GM23338 (cell line): ENCODE measurements at regions not wholly inside any gene's neighbourhood (a gene's known extent, or its start where the extent isn't known, plus 50 kb on each side); places are given as distances from the start of the nearest gene placed in this dataset.
A peak's percentile ranks its signal among the peaks of the same experiment; 100 is the strongest.

ENCODE experiments used
- ATAC-seq: fragments of 200-7000 bp; cut with Tn5 transposase; 3 replicates; pipeline ENCODE4 v1.9.1; 2020
- DNase-seq: peaks from one replicate; pipeline ENCODE4 v3.0.0-alpha.2; 2015; ENCODE audit warnings: low spot score
- H2AFZ ChIP-seq: fragments of 200-600 bp; sonication (generic); 2 replicates; pipeline ENCODE4 v1.8.0; 2016; ENCODE audit warnings: antibody characterized with exemption, mild to moderate bottlenecking, moderate library complexity
- H3F3A ChIP-seq: fragments of 200-600 bp; sonication (generic); replicated peaks from 2 replicates; pipeline ENCODE4 v1.8.0; 2017; ENCODE audit warnings: antibody characterized with exemption, mixed run types, low read depth
- H3K27ac ChIP-seq: fragments of 200-600 bp; sonication (generic); 2 replicates; pipeline ENCODE4 v1.6.1; 2016; ENCODE audit warnings: low read depth
- H3K27me3 ChIP-seq: fragments of 200-600 bp; sonication (generic); 2 replicates; pipeline ENCODE4 v1.8.0; 2016; ENCODE audit warnings: mild to moderate bottlenecking, mixed run types, moderate library complexity; ENCODE audit not compliant: insufficient read depth
- H3K36me3 ChIP-seq: fragments of 200-600 bp; sonication (generic); 2 replicates; pipeline ENCODE4 v1.8.0; 2016; ENCODE audit warnings: mild to moderate bottlenecking; ENCODE audit not compliant: insufficient read depth
- H3K4me1 ChIP-seq: fragments of 200-600 bp; sonication (generic); 2 replicates; pipeline ENCODE4 v1.8.0; 2016; ENCODE audit warnings: mild to moderate bottlenecking, moderate library complexity; ENCODE audit not compliant: insufficient read depth
- H3K4me2 ChIP-seq: fragments of 200-600 bp; sonication (generic); 2 replicates; pipeline ENCODE4 v1.7.1; 2017; ENCODE audit warnings: mixed run types
- H3K4me3 ChIP-seq: fragments of 200-600 bp; sonication (generic); 2 replicates; pipeline ENCODE4 v1.6.1; 2016; ENCODE audit warnings: mixed run types
- H3K79me2 ChIP-seq: fragments of 200-600 bp; sonication (generic); replicated peaks from 2 replicates; pipeline ENCODE4 v1.8.0; 2017; ENCODE audit warnings: mild to moderate bottlenecking; ENCODE audit not compliant: insufficient read depth
- H3K9me2 ChIP-seq: fragments of 200-600 bp; sonication (generic); 2 replicates; pipeline ENCODE4 v1.8.0; 2017; ENCODE audit not compliant: insufficient read depth
- H4K20me1 ChIP-seq: fragments of 200-600 bp; sonication (generic); replicated peaks from 2 replicates; pipeline ENCODE4 v1.8.0; 2017; ENCODE audit warnings: mild to moderate bottlenecking; ENCODE audit not compliant: insufficient read depth
- H3K27ac Mint-ChIP-seq: 2 replicates; pipeline ENCODE4 v1.8.0; 2020; ENCODE audit warnings: inconsistent platforms, mild to moderate bottlenecking, moderate library complexity, mixed read lengths
- H3K27me3 Mint-ChIP-seq: 3 replicates; pipeline ENCODE4 v1.8.0; 2022; ENCODE audit warnings: low read depth, mild to moderate bottlenecking, moderate library complexity, mixed read lengths, inconsistent platforms; ENCODE audit not compliant: insufficient read depth, poor library complexity
- H3K36me3 Mint-ChIP-seq: 3 replicates; pipeline ENCODE4 v1.8.0; 2021; ENCODE audit warnings: low read depth, mild to moderate bottlenecking, inconsistent platforms, moderate library complexity, mixed read lengths
- H3K4me1 Mint-ChIP-seq: 3 replicates; pipeline ENCODE4 v1.8.0; 2020; ENCODE audit warnings: mild to moderate bottlenecking, inconsistent platforms, mixed read lengths
- H3K4me3 Mint-ChIP-seq: 3 replicates; pipeline ENCODE4 v1.8.0; 2021; ENCODE audit warnings: moderate library complexity, mild to moderate bottlenecking, inconsistent platforms, mixed read lengths
- H3K9me3 Mint-ChIP-seq: 3 replicates; pipeline ENCODE4 v1.8.0; 2020; ENCODE audit warnings: moderate library complexity, mild to moderate bottlenecking, inconsistent platforms, mixed read lengths
- EZH2 ChIP-seq: fragments of 200-600 bp; sonication (generic); IDR thresholded peaks from one replicate; pipeline ENCODE4 v1.8.0; 2017; ENCODE audit warnings: antibody characterized with exemption, mild to moderate bottlenecking, low read depth; ENCODE audit not compliant: unreplicated experiment
- NANOG ChIP-seq: IDR thresholded peaks from 2 replicates; pipeline ENCODE4 v1.6.1; 2016; ENCODE audit warnings: antibody characterized with exemption, borderline replicate concordance
- POLR2AphosphoS5 ChIP-seq: IDR thresholded peaks from 2 replicates; pipeline ENCODE4 v1.6.1; 2016; ENCODE audit warnings: antibody characterized with exemption, low read depth
- ZNF331 ChIP-seq: fragments of 250-450 bp; sonication (Bioruptor Pico); IDR thresholded peaks from 2 replicates; pipeline ENCODE4 v1.5.0; 2020; ENCODE audit warnings: low read depth, mild to moderate bottlenecking, moderate library complexity
- TF ChIP-seq, protein P1 (sequence below): IDR thresholded peaks from one replicate; pipeline ENCODE4 v1.6.1; 2018; ENCODE audit warnings: antibody characterized with exemption; ENCODE audit not compliant: unreplicated experiment
- TF ChIP-seq, protein P2 (sequence below), 2 experiments: fragments of 200-600 bp in 1 of 2; sonication (generic) in 1 of 2; conservative IDR thresholded peaks; 2 replicates each; pipeline versions ENCODE4 v1.5.1 to v1.6.1; 2016 to 2017; ENCODE audit warnings: antibody characterized with exemption in 2 of 2, low read depth in 2 of 2, mild to moderate bottlenecking in 2 of 2, moderate library complexity in 1 of 2

DNA sequence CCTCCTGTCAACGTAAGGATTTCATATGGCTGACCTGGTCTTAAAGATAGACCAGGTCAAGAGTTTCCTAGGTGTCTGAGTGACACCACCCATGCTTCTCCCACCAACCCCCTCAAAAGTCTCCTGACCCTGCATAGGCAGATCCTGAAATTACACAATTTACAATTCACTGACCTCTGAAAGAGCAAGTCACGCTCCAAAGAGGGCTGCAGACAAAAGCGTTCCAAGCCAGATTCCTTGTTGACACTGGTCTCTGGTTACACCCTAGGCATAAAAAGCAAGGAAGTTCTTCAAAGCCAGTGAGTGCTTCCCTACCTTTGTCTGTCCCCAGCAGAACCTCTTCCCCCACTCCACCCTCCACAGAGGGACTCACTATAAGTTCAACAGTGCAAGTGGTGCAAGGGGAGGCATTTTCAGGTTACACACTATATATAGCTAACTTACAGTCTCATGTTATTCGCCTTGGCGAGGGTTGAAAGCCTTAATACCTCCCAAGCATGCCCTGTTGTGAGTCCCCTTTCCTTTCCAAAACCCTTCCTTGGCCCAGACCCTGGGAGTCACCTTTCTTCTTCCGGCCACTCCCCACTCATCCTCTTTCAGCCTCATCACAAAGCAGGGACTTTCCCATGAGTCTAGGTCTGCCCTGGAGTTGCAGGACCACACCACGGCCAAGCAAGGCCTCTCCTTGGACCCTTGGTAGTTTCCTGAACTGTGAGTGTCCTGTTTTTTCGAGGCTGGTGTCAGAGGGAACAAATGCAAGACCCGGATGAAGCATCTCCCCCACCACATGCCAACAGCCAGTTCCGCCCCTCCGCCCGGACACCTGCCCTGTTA is 58.0 kb upstream of the KLF3 start (continued):
- TF ChIP-seq, protein P1, sequence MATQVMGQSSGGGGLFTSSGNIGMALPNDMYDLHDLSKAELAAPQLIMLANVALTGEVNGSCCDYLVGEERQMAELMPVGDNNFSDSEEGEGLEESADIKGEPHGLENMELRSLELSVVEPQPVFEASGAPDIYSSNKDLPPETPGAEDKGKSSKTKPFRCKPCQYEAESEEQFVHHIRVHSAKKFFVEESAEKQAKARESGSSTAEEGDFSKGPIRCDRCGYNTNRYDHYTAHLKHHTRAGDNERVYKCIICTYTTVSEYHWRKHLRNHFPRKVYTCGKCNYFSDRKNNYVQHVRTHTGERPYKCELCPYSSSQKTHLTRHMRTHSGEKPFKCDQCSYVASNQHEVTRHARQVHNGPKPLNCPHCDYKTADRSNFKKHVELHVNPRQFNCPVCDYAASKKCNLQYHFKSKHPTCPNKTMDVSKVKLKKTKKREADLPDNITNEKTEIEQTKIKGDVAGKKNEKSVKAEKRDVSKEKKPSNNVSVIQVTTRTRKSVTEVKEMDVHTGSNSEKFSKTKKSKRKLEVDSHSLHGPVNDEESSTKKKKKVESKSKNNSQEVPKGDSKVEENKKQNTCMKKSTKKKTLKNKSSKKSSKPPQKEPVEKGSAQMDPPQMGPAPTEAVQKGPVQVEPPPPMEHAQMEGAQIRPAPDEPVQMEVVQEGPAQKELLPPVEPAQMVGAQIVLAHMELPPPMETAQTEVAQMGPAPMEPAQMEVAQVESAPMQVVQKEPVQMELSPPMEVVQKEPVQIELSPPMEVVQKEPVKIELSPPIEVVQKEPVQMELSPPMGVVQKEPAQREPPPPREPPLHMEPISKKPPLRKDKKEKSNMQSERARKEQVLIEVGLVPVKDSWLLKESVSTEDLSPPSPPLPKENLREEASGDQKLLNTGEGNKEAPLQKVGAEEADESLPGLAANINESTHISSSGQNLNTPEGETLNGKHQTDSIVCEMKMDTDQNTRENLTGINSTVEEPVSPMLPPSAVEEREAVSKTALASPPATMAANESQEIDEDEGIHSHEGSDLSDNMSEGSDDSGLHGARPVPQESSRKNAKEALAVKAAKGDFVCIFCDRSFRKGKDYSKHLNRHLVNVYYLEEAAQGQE: no peak
- TF ChIP-seq POLR2AphosphoS5 (no peak), EZH2 (no peak), NANOG (no peak)

DNA sequence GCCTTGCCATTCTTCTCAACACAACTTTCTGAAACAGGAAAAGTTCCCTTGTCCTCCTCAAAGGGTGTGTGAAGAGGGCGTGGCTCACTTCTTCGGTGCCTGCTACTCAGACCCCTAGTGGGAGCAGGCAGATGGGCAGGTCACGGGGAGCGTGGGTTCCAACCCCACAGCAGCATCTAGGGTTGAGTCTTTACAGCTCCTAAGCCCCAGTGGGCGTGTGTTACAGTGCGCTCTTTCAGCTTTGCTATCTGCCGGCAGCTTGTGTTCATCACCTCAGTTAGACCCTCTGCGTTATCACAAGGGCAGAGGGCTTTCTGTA is 57.5 kb upstream of the KLF3 start:
- H3K27me3 ChIP-seq: no peaks in the 10 kb centered on the region

More for the DNA sequence above, 57.5 kb upstream of the KLF3 start:
- H3K4me2 ChIP-seq: no peak overlapping the region
- no peak overlapping the region for H3K4me3 Mint-ChIP-seq
- H3K9me2 ChIP-seq: peaks cover 15% of the 10 kb centered on the region
- no peaks in the 10 kb centered on the region for H3K79me2 ChIP-seq
- no peak overlapping the region for H3K4me3 ChIP-seq
- peaks cover 5% of the 10 kb centered on the region for H3K27me3 Mint-ChIP-seq
- TF ChIP-seq, protein P2, sequence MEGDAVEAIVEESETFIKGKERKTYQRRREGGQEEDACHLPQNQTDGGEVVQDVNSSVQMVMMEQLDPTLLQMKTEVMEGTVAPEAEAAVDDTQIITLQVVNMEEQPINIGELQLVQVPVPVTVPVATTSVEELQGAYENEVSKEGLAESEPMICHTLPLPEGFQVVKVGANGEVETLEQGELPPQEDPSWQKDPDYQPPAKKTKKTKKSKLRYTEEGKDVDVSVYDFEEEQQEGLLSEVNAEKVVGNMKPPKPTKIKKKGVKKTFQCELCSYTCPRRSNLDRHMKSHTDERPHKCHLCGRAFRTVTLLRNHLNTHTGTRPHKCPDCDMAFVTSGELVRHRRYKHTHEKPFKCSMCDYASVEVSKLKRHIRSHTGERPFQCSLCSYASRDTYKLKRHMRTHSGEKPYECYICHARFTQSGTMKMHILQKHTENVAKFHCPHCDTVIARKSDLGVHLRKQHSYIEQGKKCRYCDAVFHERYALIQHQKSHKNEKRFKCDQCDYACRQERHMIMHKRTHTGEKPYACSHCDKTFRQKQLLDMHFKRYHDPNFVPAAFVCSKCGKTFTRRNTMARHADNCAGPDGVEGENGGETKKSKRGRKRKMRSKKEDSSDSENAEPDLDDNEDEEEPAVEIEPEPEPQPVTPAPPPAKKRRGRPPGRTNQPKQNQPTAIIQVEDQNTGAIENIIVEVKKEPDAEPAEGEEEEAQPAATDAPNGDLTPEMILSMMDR (conservative IDR thresholded peaks at IDR 0.05; ENCODE audit: low read depth in 2 of 2): 0 out of 4 replicates have a peak, but pooled peaks of 1 of the 2 experiments have one; percentile 17
- no peak for TF ChIP-seq ZNF331 (CRISPR knock-in tag)
- DNase-seq (no peak), ATAC-seq (peak; percentile 29; the same call in 2 of the 3 replicates)
- H3K27ac Mint-ChIP-seq: no peak overlapping the region; the same call in 1 of the 2 replicates
- H3K36me3 ChIP-seq: no peaks in the 10 kb centered on the region
- H3K4me1 ChIP-seq: peaks cover 34% of the 10 kb centered on the region
- H3K9me3 Mint-ChIP-seq: no peaks in the 10 kb centered on the region; the same call in 2 of the 3 replicates
- H3K4me1 Mint-ChIP-seq: peaks cover 36% of the 10 kb centered on the region
- no peaks in the 10 kb centered on the region for H3K36me3 Mint-ChIP-seq
- peak overlapping the region; percentile 97; the same call in 1 of the 2 replicates for H2AFZ ChIP-seq
- H3K27ac ChIP-seq: no peak overlapping the region
- H3F3A ChIP-seq: no peaks in the 10 kb centered on the region
- no peaks in the 10 kb centered on the region for H4K20me1 ChIP-seq
